Nucleus accumbens (tissue), 56 donors: ENCODE measurements at regions not wholly inside any gene's neighbourhood (a gene's known extent, or its start where the extent isn't known, plus 50 kb on each side); places are given as distances from the start of the nearest gene placed in this dataset.
"Not testable (repeated sequence)": the region's sequence is repeated elsewhere in the genome, so short reads cannot be mapped to it uniquely, and the experiment has no call there.

Experiments used
- DNase-seq, 56 donors: peaks; one replicate each; lab custom pipeline; 2025; lab: John Stamatoyannopoulos, UW

DNA sequence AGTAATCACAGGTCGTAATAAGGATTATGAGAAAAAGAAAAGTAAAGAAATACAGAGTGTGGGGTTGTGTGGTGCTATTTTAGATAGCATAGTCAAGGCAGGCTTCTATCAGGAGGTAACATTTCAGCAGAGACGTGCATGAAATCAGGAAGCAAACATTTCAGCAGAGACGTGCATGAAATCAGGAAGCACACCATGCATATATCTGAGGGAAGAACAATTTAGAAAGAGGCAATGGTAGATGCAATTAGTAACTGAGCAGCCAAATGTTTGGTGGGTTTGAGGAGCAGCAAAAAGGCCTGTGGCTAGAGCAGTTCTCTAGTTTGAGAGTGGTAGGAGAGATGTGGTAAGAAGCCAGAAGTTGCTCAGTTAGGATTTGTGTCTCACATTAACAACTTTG is 713.7 kb downstream of the ADCYAP1 start:
- DNase-seq = no peak

DNA sequence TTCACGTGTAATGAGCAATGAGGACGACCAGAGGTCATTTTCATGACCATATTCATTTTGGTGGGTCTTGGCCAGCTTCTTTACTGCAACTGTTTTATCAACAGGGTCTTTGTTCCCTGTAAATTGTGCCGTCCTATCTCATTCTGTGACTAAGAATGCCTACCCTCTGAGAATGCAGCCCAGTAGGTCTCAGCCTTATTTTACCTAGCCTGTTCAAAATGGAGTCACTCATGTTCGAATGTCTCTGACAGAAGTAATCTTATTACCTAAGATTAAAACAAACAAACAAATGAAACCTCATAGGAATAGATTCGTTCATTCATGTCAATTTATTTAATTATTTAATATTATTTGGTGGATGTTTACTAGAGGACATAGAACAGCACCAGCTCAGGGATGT is 714.8 kb downstream of the ADCYAP1 start:
- DNase-seq = no peak

DNA sequence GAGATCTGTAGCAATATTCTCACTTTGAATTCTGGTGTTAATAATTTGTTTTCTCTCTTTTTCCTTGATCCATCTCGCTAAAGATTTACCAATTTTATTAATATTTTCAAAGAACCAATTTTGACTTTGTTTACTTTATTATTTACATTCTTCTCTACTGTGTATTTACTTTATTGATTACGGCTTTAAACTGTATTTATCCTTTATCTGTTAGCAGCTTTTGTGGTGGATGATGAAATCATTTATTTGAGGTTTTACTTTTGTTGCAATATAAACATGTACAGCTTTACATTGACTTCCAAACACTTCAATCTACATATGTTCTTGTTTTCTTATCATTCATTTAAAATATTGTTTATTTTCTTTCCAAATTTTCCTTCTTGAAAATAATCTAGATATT is 719.9 kb downstream of the ADCYAP1 start:
- DNase-seq = no peak

DNA sequence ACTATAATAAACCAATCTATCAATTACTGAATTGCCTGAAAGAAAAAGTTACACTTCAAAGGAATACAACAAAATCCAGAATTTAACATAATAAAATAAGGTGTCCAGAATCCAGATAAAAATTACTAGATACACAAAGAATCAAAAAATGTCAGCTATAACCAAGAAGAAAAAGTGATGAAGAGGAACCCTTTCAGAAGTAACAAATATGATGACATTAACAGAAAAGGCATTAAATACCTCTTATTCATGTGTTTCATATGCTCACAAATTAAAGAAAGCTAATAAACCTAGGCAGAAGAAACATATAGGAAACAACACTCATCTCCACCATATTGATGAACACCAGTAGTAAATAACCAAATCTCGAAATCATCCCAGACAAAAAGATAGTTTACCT is 722.8 kb downstream of the ADCYAP1 start:
- DNase-seq = no peak

DNA sequence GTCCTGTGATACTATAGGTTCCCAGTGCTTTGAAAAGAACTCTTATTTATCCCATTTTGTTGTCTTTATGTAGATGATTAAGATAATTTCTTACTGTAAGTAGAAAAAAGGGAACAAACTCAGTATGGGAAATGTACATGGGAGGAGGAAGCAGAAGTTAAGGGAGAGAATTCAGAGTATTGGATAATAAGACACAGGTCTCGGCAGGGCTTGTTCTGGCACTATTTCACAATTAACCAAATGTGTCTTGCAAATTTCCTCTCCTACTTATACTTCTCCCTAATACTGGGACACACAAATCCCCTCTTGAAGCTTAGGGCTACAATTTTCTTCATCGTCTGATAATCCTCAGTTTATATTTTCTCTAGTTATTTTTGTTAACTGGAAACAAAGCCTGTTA is 744.0 kb downstream of the ADCYAP1 start:
- no peak for DNase-seq

DNA sequence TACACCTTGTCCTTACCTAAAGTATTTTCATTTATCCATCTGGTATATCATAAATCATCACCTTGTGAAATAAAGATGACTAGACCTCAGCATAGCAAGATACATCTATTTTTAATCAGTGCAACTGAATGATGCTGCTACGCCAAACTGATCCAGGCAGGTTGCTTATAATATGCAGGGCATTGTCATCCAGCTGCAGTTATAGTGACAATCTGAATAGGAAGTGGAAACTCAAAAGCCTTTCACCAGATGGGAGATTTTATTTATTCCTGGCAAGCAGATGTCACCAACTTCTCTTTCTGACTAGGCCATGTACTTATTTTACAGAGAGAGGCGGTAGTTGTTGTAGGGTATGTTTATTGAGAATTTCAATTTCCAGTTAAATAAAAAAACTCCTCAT is 747.3 kb downstream of the ADCYAP1 start:
- no peak for DNase-seq

DNA sequence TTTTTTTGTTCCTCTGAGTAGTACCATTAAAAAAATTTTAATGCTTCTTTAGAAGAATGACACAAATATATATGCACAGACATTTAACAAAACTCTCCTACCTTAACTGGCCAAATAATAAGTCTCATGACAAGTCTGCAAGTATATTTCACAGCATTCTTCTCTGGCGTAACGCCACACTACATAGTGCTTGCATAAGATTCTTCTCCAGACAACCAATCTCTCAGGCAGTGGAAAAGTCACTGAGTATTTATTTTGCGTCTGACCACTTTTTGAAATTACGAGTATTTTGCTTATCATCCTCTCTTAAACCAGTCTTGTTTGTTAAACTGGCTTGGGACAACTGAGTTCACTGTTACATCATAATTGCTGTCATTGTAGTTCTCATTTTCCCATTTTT is 749.2 kb downstream of the ADCYAP1 start:
- DNase-seq = no peak

DNA sequence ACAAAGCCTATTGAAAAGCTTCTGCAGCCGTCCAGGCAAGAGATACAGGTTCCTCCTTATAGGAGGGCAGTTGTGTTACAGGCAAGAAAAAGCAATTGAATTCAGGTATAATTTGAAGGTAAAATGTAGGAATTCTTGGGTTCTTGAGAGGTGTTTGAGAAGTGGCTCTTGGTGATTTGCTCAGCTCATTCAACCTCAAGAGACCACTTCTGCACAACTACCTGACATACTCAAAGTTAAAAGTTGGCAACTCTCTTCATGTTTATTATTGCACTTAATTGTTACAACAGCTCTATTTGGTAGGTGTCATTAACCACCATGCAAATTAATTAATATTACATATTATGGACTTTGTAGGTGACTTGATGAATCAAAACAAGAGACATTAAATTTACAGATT is 753.2 kb downstream of the ADCYAP1 start:
- no peak for DNase-seq

DNA sequence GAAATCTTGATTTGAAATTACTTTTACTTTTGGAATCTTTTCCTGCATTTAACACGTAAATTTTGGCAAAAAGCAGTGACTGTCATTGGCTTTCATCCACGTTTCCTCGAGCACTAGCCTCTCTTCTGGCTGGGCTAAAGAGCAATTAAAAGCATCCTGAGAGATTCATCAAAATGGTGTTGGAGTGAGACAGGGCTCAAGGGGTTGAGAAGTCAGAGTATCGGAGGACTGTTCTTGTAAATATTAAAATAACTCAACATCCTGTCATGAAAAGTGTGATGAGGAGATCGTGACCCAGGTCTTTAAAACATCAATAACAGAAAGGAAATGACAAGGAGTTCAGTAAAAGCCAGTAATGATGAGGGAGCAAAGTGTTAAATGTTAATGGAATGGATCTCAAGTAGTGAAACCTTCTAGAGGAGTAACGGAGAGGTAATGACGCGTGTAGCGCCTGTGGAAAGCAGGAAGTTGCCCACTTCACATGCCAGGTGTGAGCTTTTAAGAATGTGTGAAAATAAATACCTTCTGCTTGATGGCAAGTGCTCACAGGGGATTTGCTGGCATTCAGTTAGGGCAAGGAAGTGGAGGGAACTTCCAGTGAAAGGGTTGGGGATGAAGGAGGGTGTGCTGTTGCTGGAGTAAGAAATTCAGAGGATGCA is 754.4 kb downstream of the ADCYAP1 start:
- DNase-seq = no peak

DNA sequence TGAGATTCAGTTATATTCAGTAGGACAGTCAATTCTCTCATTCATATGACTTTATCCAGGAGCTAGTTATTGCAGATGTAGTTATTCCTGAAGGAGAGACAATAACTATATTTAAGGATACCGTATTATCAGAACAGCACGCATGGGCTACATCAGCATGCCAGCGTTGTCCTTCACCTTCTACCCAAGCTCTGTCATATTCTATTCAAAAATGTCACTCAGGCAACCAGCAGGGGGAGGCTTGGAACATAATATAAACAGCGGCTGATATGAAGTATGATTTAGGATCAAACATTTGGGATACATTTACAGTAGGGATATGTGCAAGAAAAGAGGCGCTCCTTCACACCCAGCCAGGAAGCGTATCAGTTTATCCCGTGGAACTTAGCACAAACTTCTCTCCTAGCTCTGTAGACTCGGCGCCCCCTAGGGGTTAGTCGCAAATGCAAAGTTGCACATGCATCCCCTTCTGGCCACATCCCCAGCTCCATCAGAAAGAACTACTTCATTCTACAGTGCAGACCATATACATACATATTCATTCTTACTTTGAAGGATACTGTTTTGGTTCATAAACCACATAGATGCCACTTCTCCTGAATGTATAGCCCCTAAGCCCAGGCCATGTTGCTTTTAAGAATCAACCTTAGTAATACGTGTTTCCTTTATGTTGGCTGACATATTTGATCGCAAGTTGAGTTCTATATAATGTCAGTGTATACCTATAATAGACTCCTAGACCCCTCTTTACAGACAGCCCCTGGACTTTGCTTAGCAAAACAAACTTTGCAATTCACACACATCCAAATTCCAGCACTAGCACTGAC is 759.4 kb downstream of the ADCYAP1 start:
- DNase-seq = peak in 4 of 56 donors; percentile 1 to 19 (median 4)

DNA sequence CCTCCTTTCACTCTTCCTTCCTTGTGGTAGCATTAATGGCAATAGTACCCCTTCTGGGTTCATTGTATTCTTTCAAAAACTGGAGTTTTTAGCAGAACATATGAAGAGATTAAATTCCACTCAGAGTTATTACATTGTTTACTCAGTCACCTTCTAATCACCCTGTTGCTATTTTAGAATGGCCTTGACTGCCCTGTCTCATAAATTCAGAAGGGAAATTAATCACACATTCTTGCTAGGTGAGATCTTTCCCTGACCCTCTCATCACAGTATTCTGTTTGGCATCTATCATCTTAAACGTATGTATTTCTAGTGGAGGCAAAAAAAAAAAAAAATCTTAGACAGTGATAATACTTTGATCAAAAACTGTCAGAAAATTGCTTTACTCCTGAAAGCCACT is 760.4 kb downstream of the ADCYAP1 start:
- DNase-seq = no peak

DNA sequence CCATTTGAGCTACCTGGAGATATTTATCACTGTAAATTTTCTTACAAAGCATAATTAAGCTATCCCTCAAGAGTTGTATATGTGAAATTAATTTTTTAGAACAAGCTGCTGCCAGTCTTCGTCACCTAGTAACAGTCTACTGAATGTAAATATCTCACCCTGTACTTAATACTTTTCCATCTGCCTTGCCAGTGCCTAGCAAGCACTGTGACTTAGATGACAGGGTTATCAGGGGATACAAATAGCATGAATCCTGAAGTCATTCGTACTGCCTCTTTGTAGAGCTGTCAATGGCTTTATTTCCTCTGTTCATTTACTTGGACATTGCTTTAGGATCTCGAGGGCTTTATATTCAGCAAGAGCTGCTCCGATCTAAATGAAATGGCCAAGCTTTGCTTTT is 763.6 kb downstream of the ADCYAP1 start:
- no peak for DNase-seq

DNA sequence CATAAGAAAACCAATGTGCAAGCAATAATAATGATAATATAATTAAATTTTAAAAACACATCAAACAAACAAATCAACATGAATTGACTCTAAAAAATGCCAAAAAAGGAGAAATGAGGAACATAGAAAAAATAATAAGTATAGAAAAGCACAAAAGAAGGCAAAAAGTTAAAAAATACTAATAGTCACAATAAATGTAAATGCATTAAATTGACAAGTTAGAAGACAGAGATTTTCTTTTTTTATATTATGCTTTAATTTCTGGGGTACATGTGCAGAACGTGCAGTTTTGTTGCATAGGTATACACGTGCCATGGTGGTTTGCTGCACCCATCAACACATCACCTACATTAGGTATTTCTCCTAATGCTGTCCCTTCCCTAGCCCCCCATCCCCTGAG is 767.0 kb downstream of the ADCYAP1 start:
- not testable (repeated sequence) for DNase-seq

DNA sequence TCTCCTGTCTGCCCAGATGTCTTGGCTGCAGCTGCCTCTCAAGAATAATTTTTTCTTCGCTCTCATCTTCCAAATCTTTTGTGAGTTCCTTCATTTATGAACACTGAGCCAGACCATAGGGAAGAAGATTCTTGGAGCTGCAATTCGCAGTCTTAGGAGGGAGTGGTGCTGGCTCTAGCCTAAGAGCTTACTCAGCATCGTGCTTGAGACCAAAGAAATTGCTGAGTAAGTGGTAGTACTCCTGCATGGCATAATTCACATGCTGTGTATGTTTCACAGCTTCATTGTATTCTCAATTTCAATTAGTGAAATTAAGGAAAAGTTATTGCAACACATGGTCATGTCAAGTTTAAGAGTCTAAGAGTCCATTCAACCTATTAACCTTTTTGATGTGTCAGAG is 771.7 kb downstream of the ADCYAP1 start:
- DNase-seq = no peak

DNA sequence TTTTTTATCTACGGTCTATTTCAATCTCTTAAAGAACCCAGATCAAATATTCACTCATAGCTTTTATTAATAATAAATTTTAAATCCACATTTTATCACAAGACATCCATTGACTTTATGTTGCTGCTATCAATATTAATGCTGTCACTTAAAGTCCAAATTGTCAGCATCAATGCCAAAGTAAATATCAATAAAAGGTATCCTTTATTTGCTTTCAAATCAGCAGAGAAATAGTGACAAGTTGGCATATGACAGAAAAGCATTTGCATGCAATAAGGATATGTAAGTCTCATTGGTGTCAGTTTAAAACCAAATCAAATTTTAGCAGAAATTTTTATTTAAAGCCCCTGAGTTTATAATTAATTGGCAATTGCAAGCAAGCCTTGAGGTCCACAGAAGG is 775.4 kb downstream of the ADCYAP1 start:
- no peak for DNase-seq

DNA sequence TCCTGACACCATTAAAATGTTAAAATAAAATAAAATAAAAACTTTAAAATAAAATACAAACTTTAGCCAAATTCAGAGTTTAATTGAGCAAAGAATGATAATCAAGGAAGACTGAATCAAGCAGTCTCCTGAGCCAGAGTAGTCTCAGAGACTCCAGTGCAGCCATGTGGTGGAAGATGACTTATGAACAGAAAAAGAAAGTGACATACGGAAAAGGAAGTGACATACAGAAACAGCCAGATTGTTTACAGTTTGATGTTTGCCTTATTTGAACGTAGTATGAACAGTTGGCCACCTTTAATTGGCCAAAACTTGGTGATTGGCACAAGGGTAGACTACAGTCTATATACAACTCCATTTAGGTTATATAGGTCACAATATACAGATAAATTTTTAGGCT is 787.2 kb downstream of the ADCYAP1 start:
- no peak for DNase-seq

DNA sequence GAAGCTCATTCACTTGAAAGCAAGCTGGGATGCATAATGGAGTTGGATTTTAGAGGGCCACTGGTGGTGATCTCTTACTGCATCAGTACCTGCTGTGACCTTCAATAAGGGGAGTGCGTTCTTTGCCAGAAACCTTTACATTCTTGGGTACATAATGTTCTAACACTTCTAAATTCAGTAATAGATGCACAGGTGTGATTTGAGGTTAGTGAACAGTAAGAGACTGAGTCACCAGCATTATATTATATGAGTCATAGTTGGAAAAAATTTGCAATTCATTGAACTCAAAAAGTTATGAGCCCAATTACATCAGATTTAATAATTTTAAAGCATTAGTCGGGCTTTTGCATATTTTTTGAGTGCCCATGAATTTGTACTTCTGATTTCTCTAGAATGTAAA is 803.3 kb downstream of the ADCYAP1 start:
- DNase-seq = no peak

DNA sequence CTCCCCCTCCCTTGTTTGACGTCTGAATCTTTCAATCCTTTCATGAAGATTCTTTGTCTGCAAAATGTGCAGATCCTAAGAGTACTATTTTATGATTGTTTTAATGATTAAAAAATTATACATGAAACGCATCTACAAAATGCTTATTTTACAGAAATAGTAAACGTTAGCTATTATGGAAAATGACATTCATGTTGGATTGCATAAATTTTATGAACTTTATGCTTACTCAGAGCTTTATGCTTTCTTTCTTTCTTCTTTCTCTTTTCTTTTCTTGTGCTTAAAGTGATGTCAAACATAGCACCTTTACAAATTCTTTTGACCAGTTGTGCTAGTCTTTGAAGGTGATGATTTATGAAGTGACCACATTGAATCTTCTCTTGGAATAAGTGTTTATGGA is 805.4 kb downstream of the ADCYAP1 start:
- no peak for DNase-seq

DNA sequence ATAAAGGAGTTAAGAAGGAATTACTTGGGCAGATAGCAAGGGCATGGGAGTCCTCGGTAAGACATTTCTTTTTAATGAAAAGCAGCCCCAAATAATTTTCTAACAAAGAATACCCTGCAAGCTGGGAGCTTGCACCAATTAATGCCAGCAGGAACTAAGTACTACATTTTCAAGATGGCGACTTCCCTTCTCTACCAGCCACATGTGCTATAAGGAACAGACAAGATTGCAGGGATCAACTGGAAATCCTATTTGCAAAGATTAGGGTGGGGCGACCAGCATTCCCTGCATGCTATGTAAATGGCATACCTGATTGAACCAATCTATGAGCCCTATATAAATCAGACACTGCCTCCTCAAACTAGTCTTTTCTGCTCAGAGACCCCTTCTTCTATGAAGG is 827.5 kb downstream of the ADCYAP1 start:
- no peak for DNase-seq

DNA sequence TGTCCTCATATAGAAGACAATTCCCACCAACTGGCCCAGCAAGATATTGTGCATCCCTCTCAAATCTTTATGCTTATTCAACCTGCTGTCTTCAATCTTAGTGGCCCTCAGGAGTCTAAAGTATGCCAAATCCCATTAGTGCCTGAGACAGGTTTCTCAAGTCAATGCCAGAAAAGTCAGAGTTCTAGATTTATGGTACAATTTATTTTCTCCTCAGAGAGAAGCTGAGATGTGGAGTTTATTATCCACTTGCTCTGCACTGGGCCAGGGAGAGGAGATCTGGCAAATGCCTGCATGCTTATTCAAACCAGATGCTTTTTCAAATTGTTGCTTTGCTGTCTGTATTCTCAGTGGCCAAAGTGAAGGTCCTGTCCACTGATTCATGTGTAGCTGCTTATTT is 825.2 kb downstream of the METTL4 start:
- DNase-seq = no peak

DNA sequence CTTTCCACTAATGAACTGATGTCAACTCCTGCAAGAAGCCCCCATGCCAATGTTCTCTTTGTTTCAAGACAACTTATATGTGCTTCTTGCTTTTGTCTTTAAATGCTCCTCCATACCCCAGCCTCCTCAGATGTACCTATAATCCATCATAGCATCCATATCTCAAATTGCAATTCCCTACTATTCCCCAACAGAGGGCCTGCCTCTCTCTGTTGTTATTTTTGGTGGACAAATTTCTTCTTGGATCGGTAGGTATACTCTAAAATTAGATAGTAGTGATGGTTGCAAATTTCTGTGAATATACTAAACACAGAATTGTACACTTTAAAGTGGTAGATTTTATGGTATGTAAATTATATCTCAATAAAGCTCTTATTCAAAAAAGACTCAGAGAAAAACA is 820.1 kb downstream of the METTL4 start:
- no peak for DNase-seq

DNA sequence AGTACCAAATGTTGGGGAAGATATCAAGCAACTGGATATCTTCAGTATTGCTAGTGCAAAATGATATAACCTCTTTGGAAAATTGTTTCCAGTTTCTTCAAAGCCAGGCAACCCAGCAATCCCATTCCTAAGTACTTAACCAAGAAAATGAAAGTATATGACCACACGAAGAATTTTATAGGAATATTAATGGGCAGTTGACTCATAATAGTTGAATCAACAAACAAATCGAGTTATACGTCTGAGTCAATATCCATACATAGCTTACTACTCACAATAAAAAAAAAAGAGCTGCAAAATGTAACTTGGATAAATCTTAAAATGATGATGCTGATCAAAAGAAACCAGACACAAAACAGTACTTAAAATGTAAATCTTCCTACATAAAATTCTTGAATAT is 810.4 kb downstream of the METTL4 start:
- DNase-seq = no peak
